ENCODE measurements at regions not wholly inside any gene's neighbourhood (a gene's known extent, or its start where the extent isn't known, plus 50 kb on each side); places are given as distances from the start of the nearest gene placed in this dataset.

DNA sequence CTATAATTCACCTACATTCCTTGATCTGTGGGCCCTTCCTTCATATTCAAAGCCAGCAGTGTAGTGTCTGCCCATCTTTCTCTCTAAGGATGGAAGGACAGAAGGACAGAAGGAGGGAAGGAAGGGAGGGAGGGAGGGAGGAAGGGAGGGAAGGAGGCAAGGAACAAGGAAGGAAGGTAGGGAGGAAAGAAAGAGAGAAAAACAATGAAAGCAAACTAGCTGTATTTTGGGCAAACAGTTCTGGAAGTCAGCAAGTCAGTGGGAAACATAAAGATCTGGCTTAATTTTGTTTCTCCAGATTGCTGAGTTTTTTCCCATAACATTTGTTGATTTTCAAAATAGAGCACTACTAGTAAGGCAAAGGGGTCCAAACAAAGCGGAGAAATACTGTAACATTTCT lies 555.2 kb upstream of the EPHA5 start:
- Histone ChIP-seq H3K27me3 (no peaks in the 10 kb centered on the region), H3K27ac (no peak overlapping the region), H3K4me3 (no peak overlapping the region), H3K9me3 (no peaks in the 10 kb centered on the region), H3K4me1 (no peaks in the 10 kb centered on the region), H3K36me3 (no peaks in the 10 kb centered on the region)
- no peak for DNase-seq
- intact Hi-C loops (cut with DNase I): no loop called here
- TF ChIP-seq CTCF (IDR thresholded peaks at IDR 0.05): no peak
- 94 to 96% methylated on average over 1 of the region's 1 CpG for WGBS, 2 donors
- ATAC-seq: no peak

DNA sequence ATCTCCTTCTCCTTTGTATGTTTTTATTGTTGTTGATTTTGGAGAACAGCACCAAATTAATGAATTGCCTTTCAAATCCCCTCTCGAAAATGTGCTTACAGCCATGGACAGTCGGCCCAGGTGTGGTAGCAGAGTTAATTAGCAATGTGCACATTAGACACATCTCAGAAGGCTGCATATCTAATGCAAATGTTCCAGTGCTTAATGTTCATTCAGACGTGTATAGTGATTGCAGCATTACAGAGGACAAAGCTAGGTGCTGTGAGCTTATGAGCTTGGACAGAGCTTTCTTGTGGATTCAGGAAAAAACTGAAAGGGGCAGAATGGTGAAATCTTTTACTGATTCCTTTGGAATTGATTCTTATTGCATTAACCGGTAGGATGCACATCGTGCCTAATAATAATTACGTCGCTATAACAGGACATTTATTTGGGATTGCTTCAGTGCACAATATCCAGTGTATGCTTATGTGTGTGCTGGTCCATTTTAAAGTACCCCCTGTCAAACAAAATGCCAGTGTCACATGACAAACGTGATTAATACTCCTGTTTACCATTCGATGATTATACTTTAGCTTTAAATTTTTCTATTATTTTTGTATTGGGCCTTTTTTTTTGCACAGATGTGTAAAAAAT lies 552.9 kb upstream of the EPHA5 start:
- no peak for ATAC-seq
- 67 to 73% methylated on average over 9 of the region's 9 CpGs for WGBS, 2 donors
- DNase-seq: no peak

DNA sequence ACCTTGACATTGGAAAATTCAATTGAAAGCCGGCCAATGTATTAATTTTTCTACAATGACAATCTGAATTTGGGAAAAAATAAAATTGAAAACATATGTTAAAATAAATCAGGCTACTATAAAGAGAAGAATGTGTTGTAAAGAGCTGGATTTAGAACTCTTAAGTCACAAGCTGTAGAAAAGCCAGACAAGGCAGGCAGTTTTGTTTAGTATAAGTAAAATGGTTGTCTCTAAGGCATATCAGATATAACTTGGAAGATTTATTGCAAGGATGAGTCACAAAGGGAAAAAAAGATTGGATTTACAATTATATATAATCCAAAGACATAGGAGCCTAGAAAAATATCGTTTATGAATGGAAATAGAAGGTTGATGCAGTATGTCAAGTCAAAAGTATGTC lies 549.1 kb upstream of the EPHA5 start:
- no peak for ATAC-seq
- H3K27me3 ChIP-seq: no peaks in the 10 kb centered on the region
- no peak overlapping the region for H3K4me3 ChIP-seq
- peaks cover 0 to 19% (median 0%) of the 10 kb centered on the region in 11 donors for H3K9me3 ChIP-seq
- H3K27ac ChIP-seq: no peak overlapping the region
- intact Hi-C loops (cut with DNase I): no loop called here
- no peak for DNase-seq
- H3K36me3 ChIP-seq: no peaks in the 10 kb centered on the region
- no peak for TF ChIP-seq CTCF (IDR thresholded peaks at IDR 0.05)
- H3K4me1 ChIP-seq: no peaks in the 10 kb centered on the region
- 68 to 70% methylated on average over 2 of the region's 2 CpGs for WGBS, 2 donors

More for the DNA sequence above, 552.9 kb upstream of the EPHA5 start:
- intact Hi-C loops (cut with DNase I): no loop called here
- Histone ChIP-seq H3K27ac (no peak overlapping the region), H3K4me3 (no peak overlapping the region), H3K9me3 (peaks cover 0 to 11% (median 0%) of the 10 kb centered on the region in 11 donors), H3K4me1 (no peaks in the 10 kb centered on the region), H3K36me3 (no peaks in the 10 kb centered on the region), H3K27me3 (no peaks in the 10 kb centered on the region)
- TF ChIP-seq CTCF (IDR thresholded peaks at IDR 0.05): no peak

DNA sequence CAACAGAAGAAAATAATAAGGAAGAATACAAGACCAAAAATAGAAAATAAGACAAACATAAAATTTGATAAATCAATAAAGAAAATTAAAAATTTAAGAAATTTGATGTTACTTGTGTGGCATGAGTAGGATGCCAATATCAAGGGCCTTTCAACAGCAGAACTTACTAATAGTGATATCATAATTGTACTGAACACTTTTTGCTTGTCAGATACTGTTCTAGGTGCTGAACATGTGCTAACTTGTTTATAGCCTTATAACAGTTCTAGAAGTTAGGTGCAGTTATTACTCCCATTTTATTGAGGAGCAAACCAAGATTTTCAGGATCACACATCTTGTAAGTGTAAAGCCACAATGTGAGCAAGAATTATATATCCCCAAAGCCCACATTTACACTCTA lies 546.0 kb upstream of the EPHA5 start:
- Histone ChIP-seq H3K27ac (no peak overlapping the region), H3K4me1 (no peaks in the 10 kb centered on the region), H3K9me3 (peaks cover 0 to 24% (median 0%) of the 10 kb centered on the region in 11 donors), H3K27me3 (no peaks in the 10 kb centered on the region), H3K36me3 (no peaks in the 10 kb centered on the region), H3K4me3 (no peak overlapping the region)
- DNase-seq: no peak
- intact Hi-C loops (cut with DNase I): no loop called here
- no peak for TF ChIP-seq CTCF (IDR thresholded peaks at IDR 0.05)
- no peak for ATAC-seq

All from heart right ventricle (tissue), 16 donors.